ENCODE measurements at regions not wholly inside any gene's neighbourhood (a gene's known extent, or its start where the extent isn't known, plus 50 kb on each side); places are given as distances from the start of the nearest gene placed in this dataset.

DNA sequence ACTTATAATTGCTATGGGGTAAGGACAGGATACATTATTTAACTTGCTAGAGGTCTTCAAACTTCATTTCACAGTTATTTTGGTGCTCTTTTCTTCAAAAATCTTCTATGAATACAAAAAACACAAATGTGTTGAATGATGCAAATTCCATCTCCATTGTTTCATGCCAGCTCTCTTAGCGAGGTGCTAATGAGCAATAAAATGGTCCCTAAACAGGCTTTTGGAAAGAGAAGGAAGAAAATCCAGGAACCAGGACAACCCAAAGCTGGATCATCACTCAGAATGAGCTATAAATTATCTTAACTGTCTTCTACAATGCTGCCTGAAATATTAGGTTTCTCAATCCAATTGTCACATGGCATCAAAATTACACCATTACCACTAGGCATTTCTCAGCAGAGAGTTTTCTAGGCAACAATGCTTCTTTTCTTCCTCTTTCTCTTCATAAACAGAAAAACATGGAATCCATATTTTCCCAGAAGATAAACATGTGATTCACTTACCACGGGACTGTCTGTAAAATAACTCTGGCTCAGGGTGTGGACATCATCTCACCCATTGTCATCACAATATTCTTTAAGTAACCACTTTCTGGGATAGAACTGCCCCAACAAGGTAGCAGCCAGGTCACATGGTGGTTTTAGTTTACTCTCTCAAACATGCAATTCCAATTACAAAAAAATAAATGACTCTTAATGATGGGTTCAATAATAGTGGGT lies 249.4 kb downstream of the NPR3 start:
- no peak for TF ChIP-seq POLR2A (IDR thresholded peaks at IDR 0.05)
- TF ChIP-seq, protein P1, sequence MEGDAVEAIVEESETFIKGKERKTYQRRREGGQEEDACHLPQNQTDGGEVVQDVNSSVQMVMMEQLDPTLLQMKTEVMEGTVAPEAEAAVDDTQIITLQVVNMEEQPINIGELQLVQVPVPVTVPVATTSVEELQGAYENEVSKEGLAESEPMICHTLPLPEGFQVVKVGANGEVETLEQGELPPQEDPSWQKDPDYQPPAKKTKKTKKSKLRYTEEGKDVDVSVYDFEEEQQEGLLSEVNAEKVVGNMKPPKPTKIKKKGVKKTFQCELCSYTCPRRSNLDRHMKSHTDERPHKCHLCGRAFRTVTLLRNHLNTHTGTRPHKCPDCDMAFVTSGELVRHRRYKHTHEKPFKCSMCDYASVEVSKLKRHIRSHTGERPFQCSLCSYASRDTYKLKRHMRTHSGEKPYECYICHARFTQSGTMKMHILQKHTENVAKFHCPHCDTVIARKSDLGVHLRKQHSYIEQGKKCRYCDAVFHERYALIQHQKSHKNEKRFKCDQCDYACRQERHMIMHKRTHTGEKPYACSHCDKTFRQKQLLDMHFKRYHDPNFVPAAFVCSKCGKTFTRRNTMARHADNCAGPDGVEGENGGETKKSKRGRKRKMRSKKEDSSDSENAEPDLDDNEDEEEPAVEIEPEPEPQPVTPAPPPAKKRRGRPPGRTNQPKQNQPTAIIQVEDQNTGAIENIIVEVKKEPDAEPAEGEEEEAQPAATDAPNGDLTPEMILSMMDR (IDR thresholded peaks at IDR 0.05), result no peak
